A673 (cell line): ENCODE measurements at regions not wholly inside any gene's neighbourhood (a gene's known extent, or its start where the extent isn't known, plus 50 kb on each side); places are given as distances from the start of the nearest gene placed in this dataset.

ENCODE experiments used
- BruUV-seq: library from RNA; stranded (reverse); fragments of 400-500 nt; replicated peaks from 2 replicates; lab custom pipeline; 2021; lab: Mats Ljungman, UMichigan
- CTCF ChIA-PET: fragments of 300-600 bp; sonication (Branson Sonifier 250); formaldehyde crosslinking; loops from one replicate; lab custom pipeline; 2022; ENCODE audit warnings: antibody characterized with exemption; lab: Charles Lee
- POLR2A ChIA-PET: fragments of 300-600 bp; sonication (Branson Sonifier 250); formaldehyde crosslinking; loops from one replicate; lab custom pipeline; 2022; ENCODE audit warnings: antibody characterized with exemption; ENCODE audit not compliant: low non-redundant PET; lab: Charles Lee
- DNase-seq: peaks from one replicate; pipeline ENCODE4 v3.0.0-alpha.2; 2015; ENCODE audit warnings: low spot score
- H3K27ac ChIP-seq: fragments of 200-600 bp; sonication (generic); 2 replicates; pipeline ENCODE4 v1.5.1; 2016; ENCODE audit warnings: mixed run types, low read depth, mild to moderate bottlenecking, mixed read lengths, antibody characterized with exemption, low read length; ENCODE audit not compliant: poor library complexity, severe bottlenecking
- H3K27me3 ChIP-seq: fragments of 200-600 bp; sonication (generic); replicated peaks from 2 replicates; pipeline ENCODE4 v1.6.1; 2017; ENCODE audit warnings: mixed run types, low read depth, mild to moderate bottlenecking, mixed read lengths, antibody characterized with exemption, low read length; ENCODE audit not compliant: insufficient read depth, poor library complexity
- H3K36me3 ChIP-seq: fragments of 200-600 bp; sonication (generic); 2 replicates; pipeline ENCODE4 v1.6.1; 2016; ENCODE audit warnings: mixed run types, mild to moderate bottlenecking, mixed read lengths, antibody characterized with exemption, low read length; ENCODE audit not compliant: insufficient read depth, poor library complexity, severe bottlenecking
- H3K4me1 ChIP-seq: fragments of 200-600 bp; sonication (generic); 2 replicates; pipeline ENCODE4 v1.6.1; 2017; ENCODE audit warnings: mixed run types, mild to moderate bottlenecking, mixed read lengths, antibody characterized with exemption, low read length; ENCODE audit not compliant: insufficient read depth, poor library complexity, severe bottlenecking
- H3K4me3 ChIP-seq: fragments of 200-600 bp; sonication (generic); 2 replicates; pipeline ENCODE4 v1.5.1; 2016; ENCODE audit warnings: low read depth, mixed run types, mild to moderate bottlenecking, mixed read lengths, low read length; ENCODE audit not compliant: poor library complexity, severe bottlenecking
- H3K9me3 ChIP-seq: fragments of 200-600 bp; sonication (generic); 2 replicates; pipeline ENCODE4 v1.6.1; 2016; ENCODE audit warnings: mixed run types, low read depth, mild to moderate bottlenecking, mixed read lengths, antibody characterized with exemption, low read length; ENCODE audit not compliant: poor library complexity, severe bottlenecking
- CTCF ChIP-seq: fragments of 300-800, 200-600 bp; sonication (generic); conservative IDR thresholded peaks from 2 replicates; pipeline ENCODE4 v1.5.1; 2017; ENCODE audit warnings: low read depth, mild to moderate bottlenecking, antibody characterized with exemption, low read length, moderate library complexity, mixed read lengths
- EZH2 ChIP-seq: fragments of 200-600 bp; sonication (generic); IDR thresholded peaks from 2 replicates; pipeline ENCODE4 v1.6.1; 2017; ENCODE audit warnings: borderline replicate concordance, low read depth, mild to moderate bottlenecking, mixed read lengths, antibody characterized with exemption, low read length; ENCODE audit not compliant: poor library complexity, severe bottlenecking
- intact Hi-C: fragments of 100-400 bp; cut with micrococcal nuclease; formaldehyde crosslinking; loops from one replicate; pipeline ENCODE4 v1.10.0; 2022; ENCODE audit not compliant: unreplicated experiment

GRCh38 chr16:6495486-6496210 is 837.0 kb upstream of the RBFOX1 start:
- POLR2A ChIA-PET = no interaction called here
- Histone ChIP-seq H3K9me3 (no peaks in the 10 kb centered on the region), H3K4me1 (no peaks in the 10 kb centered on the region), H3K36me3 (no peaks in the 10 kb centered on the region), H3K27me3 (no peaks in the 10 kb centered on the region), H3K27ac (no peak overlapping the region), H3K4me3 (no peak overlapping the region)
- no TSS peak for BruUV-seq
- CTCF ChIA-PET = no interaction called here
- TF ChIP-seq EZH2 (no peak), CTCF (no peak)
- intact Hi-C loops = no loop called here
- no peak for DNase-seq

- ChIA-PET CTCF (no interaction called here), POLR2A (no interaction called here)
- no peak for DNase-seq
- no peak overlapping the region for H3K4me3 ChIP-seq
- H3K36me3 ChIP-seq = no peaks in the 10 kb centered on the region
- H3K27ac ChIP-seq = no peak overlapping the region
- intact Hi-C loops = no loop called here
- H3K27me3 ChIP-seq = no peaks in the 10 kb centered on the region
- TF ChIP-seq EZH2 (no peak), CTCF (no peak)
- BruUV-seq = no TSS peak
- no peaks in the 10 kb centered on the region for H3K4me1 ChIP-seq
- H3K9me3 ChIP-seq = no peaks in the 10 kb centered on the region
Observed at GRCh38 chr16:6494716-6495115, 837.9 kb upstream of the RBFOX1 start.

GRCh38 chr16:6493555-6493954 is 839.1 kb upstream of the RBFOX1 start:
- DNase-seq = no peak
- intact Hi-C loops = no loop called here
- no peaks in the 10 kb centered on the region for H3K36me3 ChIP-seq
- no peak overlapping the region for H3K27ac ChIP-seq
- no TSS peak for BruUV-seq
- peaks cover 2% of the 10 kb centered on the region for H3K27me3 ChIP-seq
- TF ChIP-seq CTCF (no peak), EZH2 (no peak)
- POLR2A ChIA-PET = no interaction called here
- H3K4me1 ChIP-seq = no peaks in the 10 kb centered on the region
- CTCF ChIA-PET = no interaction called here
- no peaks in the 10 kb centered on the region for H3K9me3 ChIP-seq
- H3K4me3 ChIP-seq = no peak overlapping the region
